ENCODE measurements at regions not wholly inside any gene's neighbourhood (a gene's known extent, or its start where the extent isn't known, plus 50 kb on each side); places are given as distances from the start of the nearest gene placed in this dataset.
"Not testable (repeated sequence)": the region's sequence is repeated elsewhere in the genome, so short reads cannot be mapped to it uniquely, and the experiment has no call there.

DNA sequence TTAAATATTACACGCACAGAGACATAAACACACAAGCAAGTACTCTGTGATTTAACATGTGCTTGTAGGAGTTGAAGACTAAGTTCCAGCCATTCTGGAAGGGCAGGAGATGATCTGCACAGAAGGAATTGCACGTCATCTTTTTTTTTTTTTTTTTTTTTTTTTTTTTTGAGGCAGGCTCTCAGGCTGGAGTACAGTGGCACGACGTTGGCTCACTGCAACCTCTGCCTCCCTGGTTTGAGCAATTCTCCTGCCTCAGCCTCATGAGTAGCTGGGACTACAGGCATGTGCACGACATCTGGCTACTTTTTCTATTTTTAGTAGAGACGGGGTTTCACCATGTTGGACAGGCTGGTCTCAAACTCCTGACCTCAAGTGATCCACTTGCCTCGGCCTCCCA lies 63.2 kb upstream of the MID1 start:
- TF ChIP-seq CTCF (conservative IDR thresholded peaks at IDR 0.05; ENCODE audit: low read length); EZH2phosphoT487 (IDR thresholded peaks at IDR 0.05; ENCODE audit: borderline replicate concordance): not testable (repeated sequence)
